ENCODE measurements at regions not wholly inside any gene's neighbourhood (a gene's known extent, or its start where the extent isn't known, plus 50 kb on each side); places are given as distances from the start of the nearest gene placed in this dataset.
"Not testable (repeated sequence)": the region's sequence is repeated elsewhere in the genome, so short reads cannot be mapped to it uniquely, and the experiment has no call there.

GRCh38 chr2:117557626-117558025, 256.9 kb upstream of the DDX18 start:
- DNase-seq: no peak

- no peak for DNase-seq
Observed at GRCh38 chr2:117562654-117563053, 251.8 kb upstream of the DDX18 start.

GRCh38 chr2:117571590-117572349, 242.7 kb upstream of the DDX18 start:
- DNase-seq: no peak

GRCh38 chr2:117587310-117587709, 227.2 kb upstream of the DDX18 start:
- no peak for DNase-seq

GRCh38 chr2:117603060-117603459, 211.4 kb upstream of the DDX18 start:
- DNase-seq: no peak

- no peak for DNase-seq
Observed at GRCh38 chr2:117603567-117603966, 210.9 kb upstream of the DDX18 start.

- DNase-seq: no peak
Observed at GRCh38 chr2:117607202-117607601, 207.3 kb upstream of the DDX18 start.

- DNase-seq: no peak
Observed at GRCh38 chr2:117613101-117613500, 201.4 kb upstream of the DDX18 start.

- DNase-seq: no peak
Observed at GRCh38 chr2:117614296-117614695, 200.2 kb upstream of the DDX18 start.

- DNase-seq: no peak
Observed at GRCh38 chr2:117614823-117615534, 199.5 kb upstream of the DDX18 start.

- DNase-seq: no peak
Observed at GRCh38 chr2:117618607-117619006, 195.9 kb upstream of the DDX18 start.

- DNase-seq: no peak
Observed at GRCh38 chr2:117621326-117621725, 193.2 kb upstream of the DDX18 start.

GRCh38 chr2:117623175-117623574, 191.3 kb upstream of the DDX18 start:
- not testable (repeated sequence) for DNase-seq

- DNase-seq: no peak
Observed at GRCh38 chr2:117631152-117631945, 183.1 kb upstream of the DDX18 start.

GRCh38 chr2:117635481-117635880, 179.0 kb upstream of the DDX18 start:
- DNase-seq: no peak

- no peak for DNase-seq
Observed at GRCh38 chr2:117639401-117639800, 175.1 kb upstream of the DDX18 start.

- no peak for DNase-seq
Observed at GRCh38 chr2:117644403-117644802, 170.1 kb upstream of the DDX18 start.

- DNase-seq: no peak
Observed at GRCh38 chr2:117645458-117645857, 169.0 kb upstream of the DDX18 start.

GRCh38 chr2:117646099-117646498, 168.4 kb upstream of the DDX18 start:
- no peak for DNase-seq

GRCh38 chr2:117646872-117647271, 167.6 kb upstream of the DDX18 start:
- no peak for DNase-seq

GRCh38 chr2:117656546-117656945, 157.9 kb upstream of the DDX18 start:
- DNase-seq: no peak

GRCh38 chr2:117661619-117662018, 152.9 kb upstream of the DDX18 start:
- DNase-seq: no peak

GRCh38 chr2:117674172-117674571, 140.3 kb upstream of the DDX18 start:
- DNase-seq: no peak

GRCh38 chr2:117679952-117680351, 134.5 kb upstream of the DDX18 start:
- DNase-seq: no peak

Measured in T1000 (cell line).